A549 (cell line): ENCODE measurements at regions not wholly inside any gene's neighbourhood (a gene's known extent, or its start where the extent isn't known, plus 50 kb on each side); places are given as distances from the start of the nearest gene placed in this dataset.

Experiments
- ATAC-seq, 2 experiments: fragments of 200-7000 bp in 1 of 2; fragments of >200 bp in 1 of 2; cut with Nextera tagmentation in 1 of 2; cut with Tn5 transposase in 1 of 2; 3 replicates each; pipeline versions ENCODE4 v1.8.0 to v1.9.1; 2018 to 2020; ENCODE audit warnings: mild to moderate bottlenecking in 1 of 2, moderate library complexity in 1 of 2
- CTCF ChIA-PET: fragments of 300-600 bp; sonication (Branson Sonifier 250); formaldehyde crosslinking; extraction: SDS; loops from one replicate; lab custom pipeline; 2021; ENCODE audit warnings: antibody characterized with exemption, inconsistent platforms; lab: Yijun Ruan, JAX
- POLR2A ChIA-PET: fragments of 350-600 bp; formaldehyde crosslinking; extraction: SDS; loops from one replicate; lab custom pipeline; 2021; ENCODE audit warnings: antibody characterized with exemption, inconsistent platforms; lab: Yijun Ruan, JAX
- DNase-seq, 2 experiments: peaks; one replicate each; pipeline versions ENCODE4 v3.0.0 to v3.0.0-alpha.2; 2011 to 2016; ENCODE audit warnings: low read depth in 1 of 2, low spot score in 1 of 2
- FAIRE-seq: peaks from 2 replicates; lab custom pipeline; 2011; peaks lifted over from hg19 to GRCh38; lab: Jason Lieb, UNC
- H3K27ac ChIP-seq, 2 experiments: fragments of >200 bp; sonication (Bioruptor Twin); formaldehyde crosslinking; 3 replicates each; pipeline ENCODE4 v1.5.1; 2016 to 2017
- H3K4me1 ChIP-seq: fragments of >200 bp; sonication (Bioruptor Twin); formaldehyde crosslinking; 3 replicates; pipeline ENCODE4 v1.6.1; 2016
- H3K4me2 ChIP-seq: fragments of >200 bp; sonication (Bioruptor Twin); formaldehyde crosslinking; 3 replicates; pipeline ENCODE4 v1.6.1; 2016
- H3K4me3 ChIP-seq: fragments of >200 bp; sonication (Bioruptor Twin); formaldehyde crosslinking; 3 replicates; pipeline ENCODE4 v1.5.1; 2016
- H3K9me3 ChIP-seq: fragments of >200 bp; sonication (Bioruptor Twin); formaldehyde crosslinking; 3 replicates; pipeline ENCODE4 v1.6.1; 2016
- BHLHE40 ChIP-seq: IDR thresholded peaks from 2 replicates; pipeline ENCODE4 v1.6.1; 2012; ENCODE audit warnings: low read depth, low read length, inconsistent platforms
- CTCF ChIP-seq: fragments of >200 bp; sonication (Bioruptor Twin); formaldehyde crosslinking; IDR thresholded peaks from 3 replicates; pipeline ENCODE4 v1.5.1; 2016
- E2F6 ChIP-seq: IDR thresholded peaks from 2 replicates; pipeline ENCODE4 v1.6.1; 2012; ENCODE audit warnings: low read depth, borderline replicate concordance
- EHF ChIP-seq: fragments of 250-450 bp; sonication (Bioruptor Pico); IDR thresholded peaks from 2 replicates; pipeline ENCODE4 v1.5.0; 2020; ENCODE audit warnings: mild to moderate bottlenecking
- EHMT2 ChIP-seq: fragments of 200-600 bp; sonication (generic); IDR thresholded peaks from 2 replicates; pipeline ENCODE4 v1.6.1; 2016; ENCODE audit warnings: antibody characterized with exemption, low read depth, mild to moderate bottlenecking, moderate library complexity
- ESRRA ChIP-seq: fragments of 150-350 bp; IDR thresholded peaks from 2 replicates; pipeline ENCODE4 v1.6.1; 2014; ENCODE audit warnings: mild to moderate bottlenecking, low read length, borderline replicate concordance
- FOSL2 ChIP-seq, 2 experiments: fragments of 450-650 bp in 1 of 2; fragments of >200 bp in 1 of 2; sonication (Bioruptor Twin) in 1 of 2; formaldehyde crosslinking; IDR thresholded peaks; 2 replicates each; pipeline versions ENCODE4 v1.5.0 to v1.6.1; 2016 to 2020; ENCODE audit warnings: mild to moderate bottlenecking in 1 of 2, moderate library complexity in 1 of 2
- HDAC2 ChIP-seq: fragments of 200-600 bp; sonication (generic); IDR thresholded peaks from 2 replicates; pipeline ENCODE4 v1.6.1; 2016
- HES2 ChIP-seq: fragments of >200 bp; sonication (Bioruptor Twin); formaldehyde crosslinking; IDR thresholded peaks from 2 replicates; pipeline ENCODE4 v1.6.1; 2016
- HMGXB4 ChIP-seq: fragments of 250-450 bp; sonication (Bioruptor Pico); IDR thresholded peaks from 2 replicates; pipeline ENCODE4 v1.5.0; 2021; ENCODE audit warnings: mild to moderate bottlenecking, moderate library complexity, borderline replicate concordance
- HOXB13 ChIP-seq: fragments of 250-450 bp; sonication (Bioruptor Pico); IDR thresholded peaks from 2 replicates; pipeline ENCODE4 v1.5.0; 2020; ENCODE audit warnings: low read depth, mild to moderate bottlenecking, moderate library complexity
- HOXB5 ChIP-seq: fragments of 250-450 bp; sonication (Bioruptor Pico); IDR thresholded peaks from 2 replicates; pipeline ENCODE4 v1.5.0; 2020; ENCODE audit warnings: mild to moderate bottlenecking, moderate library complexity
- JUNB ChIP-seq: fragments of >200 bp; sonication (Bioruptor Twin); formaldehyde crosslinking; IDR thresholded peaks from 2 replicates; pipeline ENCODE4 v1.6.1; 2016
- KDM1A ChIP-seq: fragments of 200-600 bp; sonication (generic); IDR thresholded peaks from 2 replicates; pipeline ENCODE4 v1.6.1; 2016; ENCODE audit warnings: low read depth, mild to moderate bottlenecking
- MAFK ChIP-seq: fragments of 450-650 bp; IDR thresholded peaks from 2 replicates; pipeline ENCODE4 v1.6.1; 2014; ENCODE audit not compliant: partially characterized antibody
- MYC ChIP-seq: IDR thresholded peaks from 2 replicates; pipeline ENCODE4 v1.6.1; 2012; ENCODE audit warnings: mild to moderate bottlenecking, inconsistent platforms, low read length, improper control_type of control experiment, borderline replicate concordance
- NFE2L2 ChIP-seq: fragments of 150-350 bp; conservative IDR thresholded peaks from 2 replicates; pipeline ENCODE4 v1.6.1; 2014; ENCODE audit warnings: low read length
- NPAS2 ChIP-seq: fragments of 250-450 bp; sonication (Bioruptor Pico); IDR thresholded peaks from 2 replicates; pipeline ENCODE4 v1.8.0; 2022; ENCODE audit warnings: mild to moderate bottlenecking, moderate library complexity, borderline replicate concordance
- NR3C1 ChIP-seq: fragments of >200 bp; sonication (Bioruptor Twin); formaldehyde crosslinking; IDR thresholded peaks from 3 replicates; pipeline ENCODE4 v1.6.1; 2017
- PBX3 ChIP-seq: IDR thresholded peaks from 2 replicates; pipeline ENCODE4 v1.6.1; 2012
- POLR2AphosphoS2 ChIP-seq: conservative IDR thresholded peaks from 2 replicates; pipeline ENCODE4 v1.6.1; 2012; ENCODE audit warnings: low read length, improper control_type of control experiment, inconsistent platforms
- RAD21 ChIP-seq, 2 experiments: fragments of >200 bp in 1 of 2; sonication (Bioruptor Twin) in 1 of 2; formaldehyde crosslinking in 1 of 2; IDR thresholded peaks in 1 of 2; conservative IDR thresholded peaks in 1 of 2; 2 replicates in 1 of 2; 3 replicates in 1 of 2; pipeline ENCODE4 v1.6.1; 2012 to 2018; ENCODE audit warnings: inconsistent platforms in 1 of 2
- RCOR1 ChIP-seq: fragments of 150-350 bp; IDR thresholded peaks from 2 replicates; pipeline ENCODE4 v1.6.1; 2014; ENCODE audit warnings: antibody characterized with exemption, low read length, low read depth
- RFX5 ChIP-seq: fragments of 450-650 bp; IDR thresholded peaks from 2 replicates; pipeline ENCODE4 v1.7.1; 2014; ENCODE audit warnings: antibody characterized with exemption, mild to moderate bottlenecking, moderate library complexity
- SMC3 ChIP-seq: fragments of >200 bp; sonication (Bioruptor Twin); formaldehyde crosslinking; IDR thresholded peaks from 3 replicates; pipeline ENCODE4 v1.6.1; 2018; ENCODE audit warnings: inconsistent platforms
- TFCP2L1 ChIP-seq: fragments of 250-450 bp; sonication (Bioruptor Pico); IDR thresholded peaks from 2 replicates; pipeline ENCODE4 v1.5.0; 2021; ENCODE audit warnings: mild to moderate bottlenecking
- USF2 ChIP-seq: fragments of 450-650 bp; IDR thresholded peaks from 2 replicates; pipeline ENCODE4 v1.6.1; 2014; ENCODE audit warnings: antibody characterized with exemption
- ZNF302 ChIP-seq: fragments of 250-450 bp; sonication (Bioruptor Pico); IDR thresholded peaks from 2 replicates; pipeline ENCODE4 v1.9.0; 2021; ENCODE audit warnings: inconsistent platforms, mild to moderate bottlenecking, moderate library complexity
- ZSCAN20 ChIP-seq: fragments of 250-450 bp; sonication (Bioruptor Pico); IDR thresholded peaks from 2 replicates; pipeline ENCODE4 v1.8.0; 2022; ENCODE audit warnings: mild to moderate bottlenecking, moderate library complexity
- WGBS: methylation state at CpG from one replicate; pipeline ENCODE4 v1.1.6; 2017; ENCODE audit errors: missing lambda C conversion rate; 5-methylcytosine and 5-hydroxymethylcytosine counted together

GRCh38 chr21:16708101-16708835 is 804.6 kb upstream of the CXADR start:
- Histone ChIP-seq H3K4me2 (no peak overlapping the region), H3K4me3 (no peak overlapping the region), H3K4me1 (no peaks in the 10 kb centered on the region), H3K9me3 (no peaks in the 10 kb centered on the region), H3K27ac (no peak overlapping the region)
- DNase-seq (no peak), ATAC-seq (no peak), FAIRE-seq (no peak)
- 52% methylated on average over 2 of the region's 2 CpGs for WGBS
- ChIA-PET POLR2A (no interaction called here), CTCF (no interaction called here)
- TF ChIP-seq JUNB (no peak), HOXB5 (CRISPR knock-in tag) (no peak), NR3C1 (no peak), RCOR1 (no peak), MYC (no peak), HOXB13 (no peak), EHMT2 (no peak), E2F6 (no peak), NPAS2 (no peak), HDAC2 (no peak), HMGXB4 (CRISPR knock-in tag) (no peak), SMC3 (no peak), ZNF302 (CRISPR knock-in tag) (no peak), RAD21 (conservative IDR thresholded peaks at IDR 0.05 in 1 of 2, IDR thresholded peaks at IDR 0.05 in 1 of 2) (no peak), BHLHE40 (no peak), KDM1A (no peak), ZSCAN20 (CRISPR knock-in tag) (no peak)

GRCh38 chr21:16709866-16710550 is 802.8 kb upstream of the CXADR start:
- no peak overlapping the region for H3K27ac ChIP-seq
- CTCF ChIA-PET = interaction anchor here (0.7 kb wide), 1 partner anchor 1918 kb away, joined by 3 read pairs; no protein-coding TSS in a partner anchor
- no peak for TF ChIP-seq MYC
- no peak for TF ChIP-seq POLR2AphosphoS2
- no peak for TF ChIP-seq EHF (CRISPR knock-in tag)
- TF ChIP-seq RFX5 = no peak
- no peak for TF ChIP-seq KDM1A
- TF ChIP-seq CTCF = no peak
- no peak for TF ChIP-seq NFE2L2
- TF ChIP-seq MAFK = no peak
- TF ChIP-seq HES2 = no peak
- no peak for TF ChIP-seq ESRRA
- TF ChIP-seq FOSL2 (IDR thresholded peaks at IDR 0.05) = no peak
- no peak for TF ChIP-seq FOSL2 (CRISPR knock-in tag; IDR thresholded peaks at IDR 0.05)
- no peak for TF ChIP-seq PBX3
- TF ChIP-seq TFCP2L1 (CRISPR knock-in tag) = no peak
- TF ChIP-seq USF2 = no peak
- no peak for TF ChIP-seq SMC3
- DNase-seq (no peak), ATAC-seq (no peak), FAIRE-seq (no peak)
- POLR2A ChIA-PET = no interaction called here
- H3K4me2 ChIP-seq = no peak overlapping the region
- WGBS = 44% methylated on average over 5 of the region's 5 CpGs
- H3K4me3 ChIP-seq = no peak overlapping the region
- H3K4me1 ChIP-seq = no peaks in the 10 kb centered on the region
- H3K9me3 ChIP-seq = no peaks in the 10 kb centered on the region
